ENCODE measurements at regions not wholly inside any gene's neighbourhood (a gene's known extent, or its start where the extent isn't known, plus 50 kb on each side); places are given as distances from the start of the nearest gene placed in this dataset.

GRCh38 chr5:120327180-120327579, 136.9 kb upstream of the PRR16 start:
- Histone ChIP-seq H3K9ac (no peak overlapping the region), H3K4me3 (ENCODE audit: low read depth in 2 of 2, low read length in 1 of 2) (no peak overlapping the region), H3K27me3 (ENCODE audit: insufficient read depth) (no peaks in the 10 kb centered on the region), H3K27ac (ENCODE audit: low read depth in 2 of 2, low read length in 1 of 2) (no peak overlapping the region; a peak in 1 of 4 replicates), H3K9me2 (no peaks in the 10 kb centered on the region), H3F3A (replicated peaks; ENCODE audit: insufficient read depth) (no peaks in the 10 kb centered on the region), H3K4me1 (ENCODE audit: control insufficient read depth in 1 of 2, insufficient read depth in 2 of 2, low read depth in 1 of 2, low read length in 1 of 2) (peaks cover 0 to 3% of the 10 kb centered on the region in 2 experiments; a peak in 1 of 4 replicates), H3K36me3 (replicated peaks in 1 of 2; ENCODE audit: control insufficient read depth in 1 of 2, insufficient read depth in 2 of 2, low read length in 1 of 2) (peaks cover 0 to 6% of the 10 kb centered on the region in 2 experiments), H3K79me2 (ENCODE audit: insufficient read depth) (no peaks in the 10 kb centered on the region), H4K20me1 (ENCODE audit: insufficient read depth) (no peaks in the 10 kb centered on the region), H3K4me2 (no peak overlapping the region), H2AFZ (ENCODE audit: low read depth) (no peak overlapping the region), H3K9me3 (0 out of 2 replicates have a peak, but pooled peaks cover 4% of the 10 kb centered on the region)
- CTCF ChIA-PET, result no interaction called here
- no peak for TF ChIP-seq TCF12 (IDR thresholded peaks at IDR 0.05)
- peak; percentile 40 for TF ChIP-seq CTCF (IDR thresholded peaks at IDR 0.05)
- no peak for TF ChIP-seq GATA2 (CRISPR knock-in tag; IDR thresholded peaks at IDR 0.05)
- POLR2A ChIA-PET, result no interaction called here
- WGBS (ENCODE audit: low lambda C conversion rate), result 25% methylated on average over 2 of the region's 2 CpGs
- DNase-seq, result no peak

DNA sequence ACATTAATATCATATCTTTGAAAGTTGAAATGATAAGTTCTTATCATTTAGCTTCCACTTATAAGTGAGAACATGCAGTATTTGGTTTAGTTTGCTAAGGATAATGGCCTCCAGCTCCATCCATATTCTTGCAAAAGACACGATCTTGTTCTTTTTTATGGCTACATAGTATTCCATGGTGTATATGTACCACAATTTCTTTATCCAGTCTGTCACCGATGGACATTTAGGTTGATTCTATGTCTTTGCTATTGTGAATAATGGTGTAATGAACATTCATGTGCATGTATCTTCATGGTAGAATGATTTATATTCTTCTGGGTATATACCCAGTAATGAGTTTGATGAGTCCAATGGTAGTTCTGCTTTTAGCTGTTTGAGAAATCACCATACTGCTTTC, 135.0 kb upstream of the PRR16 start:
- no peak overlapping the region for H3K4me3 ChIP-seq (ENCODE audit: low read depth in 2 of 2, low read length in 1 of 2)
- POLR2A ChIA-PET, result no interaction called here
- H3K79me2 ChIP-seq (ENCODE audit: insufficient read depth), result no peaks in the 10 kb centered on the region
- H3K27ac ChIP-seq (ENCODE audit: low read depth in 2 of 2, low read length in 1 of 2), result no peak overlapping the region
- no peaks in the 10 kb centered on the region for H4K20me1 ChIP-seq (ENCODE audit: insufficient read depth)
- H3K27me3 ChIP-seq (ENCODE audit: insufficient read depth), result no peaks in the 10 kb centered on the region
- H3K36me3 ChIP-seq (replicated peaks in 1 of 2; ENCODE audit: control insufficient read depth in 1 of 2, insufficient read depth in 2 of 2, low read length in 1 of 2), result peaks cover 0 to 6% of the 10 kb centered on the region in 2 experiments
- H2AFZ ChIP-seq (ENCODE audit: low read depth), result no peak overlapping the region
- H3F3A ChIP-seq (replicated peaks; ENCODE audit: insufficient read depth), result no peaks in the 10 kb centered on the region
- DNase-seq, result no peak
- H3K4me2 ChIP-seq, result no peak overlapping the region
- H3K9ac ChIP-seq, result no peak overlapping the region
- peaks cover 0 to 3% of the 10 kb centered on the region in 2 experiments; a peak in 2 of 4 replicates for H3K4me1 ChIP-seq (ENCODE audit: control insufficient read depth in 1 of 2, insufficient read depth in 2 of 2, low read depth in 1 of 2, low read length in 1 of 2)
- H3K9me3 ChIP-seq, result 0 out of 2 replicates have a peak, but pooled peaks cover 4% of the 10 kb centered on the region
- CTCF ChIA-PET, result no interaction called here
- WGBS (ENCODE audit: low lambda C conversion rate), result 87% methylated on average over 2 of the region's 2 CpGs
- no peaks in the 10 kb centered on the region for H3K9me2 ChIP-seq
- no peak for TF ChIP-seq FOSL2 (IDR thresholded peaks at IDR 0.05; ENCODE audit: borderline replicate concordance, low read depth)
- TF ChIP-seq POLR2AphosphoS5 (IDR thresholded peaks at IDR 0.05; ENCODE audit: low read depth, low read length), result no peak
- TF ChIP-seq GATA2 (CRISPR knock-in tag; IDR thresholded peaks at IDR 0.05), result no peak
- TF ChIP-seq YY1 (IDR thresholded peaks at IDR 0.05; ENCODE audit: low read depth), result no peak
- no peak for TF ChIP-seq TAF1 (IDR thresholded peaks at IDR 0.05; ENCODE audit: borderline replicate concordance, low read depth, low read length)
- no peak for TF ChIP-seq MEF2A (IDR thresholded peaks at IDR 0.05; ENCODE audit: borderline replicate concordance, low read depth)
- TF ChIP-seq FOXM1 (IDR thresholded peaks at IDR 0.05; ENCODE audit: low read depth), result no peak
- TF ChIP-seq, protein P1, sequence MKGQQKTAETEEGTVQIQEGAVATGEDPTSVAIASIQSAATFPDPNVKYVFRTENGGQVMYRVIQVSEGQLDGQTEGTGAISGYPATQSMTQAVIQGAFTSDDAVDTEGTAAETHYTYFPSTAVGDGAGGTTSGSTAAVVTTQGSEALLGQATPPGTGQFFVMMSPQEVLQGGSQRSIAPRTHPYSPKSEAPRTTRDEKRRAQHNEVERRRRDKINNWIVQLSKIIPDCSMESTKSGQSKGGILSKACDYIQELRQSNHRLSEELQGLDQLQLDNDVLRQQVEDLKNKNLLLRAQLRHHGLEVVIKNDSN (IDR thresholded peaks at IDR 0.05; ENCODE audit: borderline replicate concordance, low read depth), result no peak
- TF ChIP-seq, protein P2, sequence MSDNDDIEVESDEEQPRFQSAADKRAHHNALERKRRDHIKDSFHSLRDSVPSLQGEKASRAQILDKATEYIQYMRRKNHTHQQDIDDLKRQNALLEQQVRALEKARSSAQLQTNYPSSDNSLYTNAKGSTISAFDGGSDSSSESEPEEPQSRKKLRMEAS (IDR thresholded peaks at IDR 0.05; ENCODE audit: low read depth), result no peak
- TF ChIP-seq EP300 (IDR thresholded peaks at IDR 0.05; ENCODE audit: borderline replicate concordance in 1 of 2, low read depth in 1 of 2, low read length in 1 of 2), result no peak
- TF ChIP-seq JUND (IDR thresholded peaks at IDR 0.05), result no peak
- no peak for TF ChIP-seq CTCF (IDR thresholded peaks at IDR 0.05)
- TF ChIP-seq GABPA (IDR thresholded peaks at IDR 0.05; ENCODE audit: low read depth), result no peak
- no peak for TF ChIP-seq RXRA (IDR thresholded peaks at IDR 0.05; ENCODE audit: borderline replicate concordance, low read depth)
- TF ChIP-seq NFIC (IDR thresholded peaks at IDR 0.05; ENCODE audit: borderline replicate concordance), result no peak
- TF ChIP-seq RCOR1 (IDR thresholded peaks at IDR 0.05; ENCODE audit: low read length), result no peak
- TF ChIP-seq, protein P3, sequence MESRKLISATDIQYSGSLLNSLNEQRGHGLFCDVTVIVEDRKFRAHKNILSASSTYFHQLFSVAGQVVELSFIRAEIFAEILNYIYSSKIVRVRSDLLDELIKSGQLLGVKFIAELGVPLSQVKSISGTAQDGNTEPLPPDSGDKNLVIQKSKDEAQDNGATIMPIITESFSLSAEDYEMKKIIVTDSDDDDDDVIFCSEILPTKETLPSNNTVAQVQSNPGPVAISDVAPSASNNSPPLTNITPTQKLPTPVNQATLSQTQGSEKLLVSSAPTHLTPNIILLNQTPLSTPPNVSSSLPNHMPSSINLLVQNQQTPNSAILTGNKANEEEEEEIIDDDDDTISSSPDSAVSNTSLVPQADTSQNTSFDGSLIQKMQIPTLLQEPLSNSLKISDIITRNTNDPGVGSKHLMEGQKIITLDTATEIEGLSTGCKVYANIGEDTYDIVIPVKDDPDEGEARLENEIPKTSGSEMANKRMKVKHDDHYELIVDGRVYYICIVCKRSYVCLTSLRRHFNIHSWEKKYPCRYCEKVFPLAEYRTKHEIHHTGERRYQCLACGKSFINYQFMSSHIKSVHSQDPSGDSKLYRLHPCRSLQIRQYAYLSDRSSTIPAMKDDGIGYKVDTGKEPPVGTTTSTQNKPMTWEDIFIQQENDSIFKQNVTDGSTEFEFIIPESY (IDR thresholded peaks at IDR 0.05; ENCODE audit: borderline replicate concordance, low read depth), result no peak
- TF ChIP-seq MXI1 (IDR thresholded peaks at IDR 0.05; ENCODE audit: low read depth, low read length), result no peak
